HTR-8/SVneo (cell line): ENCODE measurements at regions not wholly inside any gene's neighbourhood (a gene's known extent, or its start where the extent isn't known, plus 50 kb on each side); places are given as distances from the start of the nearest gene placed in this dataset.
A peak's percentile ranks its signal among the peaks of the same experiment; 100 is the strongest.
"Not testable (repeated sequence)": the region's sequence is repeated elsewhere in the genome, so short reads cannot be mapped to it uniquely, and the experiment has no call there.

ENCODE experiments used
- DNase-seq: peaks from one replicate; pipeline ENCODE4 v3.0.0; 2011; ENCODE audit warnings: low spot score, mixed read lengths; ENCODE audit not compliant: insufficient read length
- FAIRE-seq: peaks from 2 replicates; lab custom pipeline; 2011; peaks lifted over from hg19 to GRCh38; lab: Jason Lieb, UNC

GRCh38 chr13:110045919-110046318 lies 259.5 kb upstream of the IRS2 start:
- no peak for DNase-seq
- no peak for FAIRE-seq

DNA sequence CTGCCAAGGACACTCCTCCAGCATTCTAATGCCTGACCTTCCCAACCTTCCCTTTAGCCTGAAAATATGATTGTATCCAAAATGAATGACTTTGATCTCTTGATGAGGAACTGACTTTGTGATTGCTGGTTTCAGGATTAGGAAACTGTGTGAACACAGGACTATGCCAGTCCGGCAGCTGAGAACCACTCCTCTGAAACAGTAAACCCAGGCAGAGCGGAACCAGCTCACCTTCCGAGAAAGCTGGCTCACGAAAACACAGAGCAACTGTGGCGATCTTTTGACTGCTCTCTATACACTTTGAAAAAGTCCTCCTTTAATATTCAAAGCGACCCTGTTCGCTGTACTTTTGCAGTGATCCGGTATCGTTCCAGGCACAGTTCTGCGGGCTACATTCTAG lies 258.8 kb upstream of the IRS2 start:
- FAIRE-seq (no peak), DNase-seq (no peak)

DNA sequence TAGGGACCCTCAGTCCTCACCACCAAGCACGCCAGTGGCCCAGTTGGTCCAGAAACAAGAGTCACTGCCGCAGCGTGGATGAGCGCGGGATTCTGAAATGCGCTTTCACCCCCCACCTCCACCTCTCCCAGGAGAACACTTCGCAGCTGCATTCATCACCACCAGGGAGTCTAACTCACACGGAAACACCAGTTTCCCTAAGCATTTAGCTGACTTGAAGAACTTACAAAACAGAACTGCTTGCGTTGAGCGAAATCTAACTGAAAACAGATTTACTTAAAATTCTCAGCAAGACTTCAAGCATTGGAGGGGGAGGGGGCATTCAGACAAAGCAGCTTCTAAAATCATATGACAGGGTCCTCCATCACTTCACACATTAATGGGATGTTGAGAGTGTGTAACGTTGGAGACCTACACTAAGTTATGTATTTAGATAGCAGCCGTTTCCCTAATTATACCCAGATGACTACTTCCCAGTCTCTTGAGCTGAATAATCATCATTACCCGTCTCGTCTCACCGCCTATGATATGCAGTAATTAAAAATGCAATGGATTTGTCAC lies 258.2 kb upstream of the IRS2 start:
- FAIRE-seq (no peak), DNase-seq (no peak)

- FAIRE-seq, result no peak
- no peak for DNase-seq
Observed at GRCh38 chr13:110042253-110042950, 256.0 kb upstream of the IRS2 start.

- not testable (repeated sequence) for FAIRE-seq, DNase-seq
Observed at GRCh38 chr13:110041638-110042037, 255.3 kb upstream of the IRS2 start.

GRCh38 chr13:110037925-110038573 lies 251.7 kb upstream of the IRS2 start:
- FAIRE-seq, result no peak
- DNase-seq, result no peak

DNA sequence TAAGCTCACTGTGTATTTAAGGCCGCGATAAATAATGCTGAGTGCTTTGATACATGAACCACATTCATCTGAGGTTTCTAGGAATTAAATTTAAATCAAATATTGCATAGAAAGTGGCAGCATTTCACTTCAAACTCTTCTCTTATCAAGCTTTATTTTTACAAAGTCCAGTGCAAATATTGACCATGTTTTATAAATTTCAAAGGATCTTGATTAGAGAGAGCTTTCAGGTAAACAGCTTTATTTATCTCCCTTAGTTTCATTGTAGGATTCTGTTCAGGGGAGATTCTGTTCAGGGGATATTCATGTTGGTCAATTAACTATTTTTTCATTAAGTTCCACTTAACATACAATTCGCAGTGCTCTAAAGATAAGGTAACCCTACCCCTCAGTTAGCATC lies 249.7 kb upstream of the IRS2 start:
- FAIRE-seq (no peak), DNase-seq (no peak)

GRCh38 chr13:110034031-110034549 lies 247.7 kb upstream of the IRS2 start:
- no peak for FAIRE-seq
- no peak for DNase-seq

GRCh38 chr13:110032969-110033368 lies 246.6 kb upstream of the IRS2 start:
- no peak for DNase-seq
- no peak for FAIRE-seq

- DNase-seq (no peak), FAIRE-seq (no peak)
Observed at GRCh38 chr13:110030394-110030928, 244.1 kb upstream of the IRS2 start.

DNA sequence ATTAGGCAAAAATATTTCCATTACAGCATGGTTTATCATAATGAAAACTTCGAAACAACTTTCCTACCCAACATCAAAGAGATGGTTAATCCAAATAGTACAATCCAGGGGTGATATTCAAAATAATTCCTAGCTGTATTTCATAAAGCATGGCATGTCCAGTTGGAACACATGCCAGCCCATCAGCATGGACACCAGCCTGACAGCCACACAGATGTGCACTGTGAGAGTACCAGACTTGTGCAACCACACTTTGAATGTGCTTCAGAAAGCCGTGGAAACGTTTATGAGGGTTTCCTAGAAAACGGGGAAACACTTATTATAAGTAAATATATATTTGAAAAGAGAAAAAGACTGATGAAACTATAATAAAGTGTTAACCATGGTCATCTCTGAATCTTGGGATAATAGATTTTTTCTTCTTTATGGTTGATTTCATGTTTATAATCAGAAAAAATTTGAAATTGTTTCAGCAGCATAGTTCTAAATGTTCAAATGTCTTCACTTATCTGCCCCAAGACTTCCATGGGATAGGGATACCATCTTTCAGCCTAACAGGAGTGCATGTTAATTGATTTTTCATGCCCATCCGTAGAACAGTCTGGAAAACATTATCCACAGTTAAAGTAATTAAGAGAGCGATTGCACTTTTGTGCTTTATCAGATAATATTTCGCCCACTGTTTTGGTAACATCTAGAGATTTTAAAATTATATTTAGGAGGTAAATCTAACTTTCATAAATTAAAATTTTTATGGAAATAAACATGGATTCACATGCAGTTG lies 242.6 kb upstream of the IRS2 start:
- DNase-seq (no peak), FAIRE-seq (no peak)

GRCh38 chr13:110028311-110028710 lies 241.9 kb upstream of the IRS2 start:
- DNase-seq, result no peak

GRCh38 chr13:110027470-110028240 lies 241.3 kb upstream of the IRS2 start:
- no peak for FAIRE-seq
- DNase-seq, result no peak

More at GRCh38 chr13:110028311-110028710, 241.9 kb upstream of the IRS2 start:
- FAIRE-seq, result no peak

- DNase-seq (no peak), FAIRE-seq (no peak)
Observed at GRCh38 chr13:110024645-110024980, 238.2 kb upstream of the IRS2 start.

- no peak for DNase-seq
- FAIRE-seq, result no peak
Observed at GRCh38 chr13:110023729-110024644, 237.6 kb upstream of the IRS2 start.

DNA sequence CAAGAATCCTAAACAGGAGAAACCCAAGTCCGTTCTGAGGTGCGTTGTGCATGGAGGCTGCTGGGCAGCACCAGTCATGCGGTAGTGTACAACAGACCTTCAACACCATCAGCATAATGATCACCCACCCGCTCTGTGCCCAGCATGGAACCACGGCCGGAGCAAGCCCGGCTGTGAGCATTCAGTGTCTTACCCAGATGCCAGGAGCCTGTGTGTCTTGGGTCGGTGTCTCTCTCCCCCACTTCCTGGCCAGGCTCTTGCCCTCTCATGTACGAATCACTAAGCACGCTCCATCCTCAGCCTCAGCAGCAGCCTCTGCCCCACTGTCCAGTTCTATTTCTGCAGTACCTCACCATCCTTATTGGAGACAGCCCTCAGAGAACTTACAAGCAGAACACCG lies 231.6 kb upstream of the IRS2 start:
- no peak for FAIRE-seq
- no peak for DNase-seq

DNA sequence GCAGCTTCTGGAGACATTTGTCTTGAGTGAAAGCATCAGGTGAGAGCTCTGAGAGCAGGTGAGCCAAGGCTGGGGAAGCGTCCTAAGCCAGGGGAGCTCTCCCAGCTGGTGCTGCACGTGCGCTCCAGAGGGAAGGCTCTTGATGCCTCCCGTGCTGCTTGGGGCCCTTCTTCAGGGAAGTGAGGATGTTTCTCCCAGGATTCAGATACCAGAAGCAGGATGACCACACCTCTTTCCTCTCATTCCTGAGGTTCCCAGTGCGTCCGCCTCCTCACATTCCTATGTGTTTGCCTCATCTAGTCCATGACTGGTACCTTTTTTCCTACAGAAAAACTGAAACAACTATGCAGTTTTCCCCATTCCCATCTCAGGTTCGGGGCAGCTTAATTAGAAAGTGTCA lies 231.0 kb upstream of the IRS2 start:
- DNase-seq (peak; percentile 73), FAIRE-seq (peak; percentile 48)

GRCh38 chr13:110015253-110015652 lies 228.9 kb upstream of the IRS2 start:
- no peak for DNase-seq
- FAIRE-seq, result no peak

- FAIRE-seq, result no peak
- no peak for DNase-seq
Observed at GRCh38 chr13:110014719-110015118, 228.3 kb upstream of the IRS2 start.
